Effector memory CD8-positive, alpha-beta T cell (primary cell): ENCODE measurements at regions not wholly inside any gene's neighbourhood (a gene's known extent, or its start where the extent isn't known, plus 50 kb on each side); places are given as distances from the start of the nearest gene placed in this dataset.
"Not testable (repeated sequence)": the region's sequence is repeated elsewhere in the genome, so short reads cannot be mapped to it uniquely, and the experiment has no call there.

Experiments
- ATAC-seq: fragments of 150-1000 bp; cut with Tn5 transposase; replicated peaks from 2 replicates; pipeline ENCODE4 v1.10.0; 2021; ENCODE audit warnings: mild to moderate bottlenecking, moderate library complexity
- DNase-seq, 3 experiments: peaks; one replicate each; pipeline ENCODE4 v3.0.0; 2021
- H3K27ac Mint-ChIP-seq, 2 donors: one replicate each; pipeline ENCODE4 v1.8.0; 2022; ENCODE audit warnings: mild to moderate bottlenecking in 2 of 2, mixed read lengths in 2 of 2, moderate library complexity in 2 of 2
- H3K27me3 Mint-ChIP-seq, 2 donors: one replicate each; pipeline ENCODE4 v1.8.0; 2022; ENCODE audit warnings: mixed read lengths in 2 of 2
- H3K36me3 Mint-ChIP-seq: one replicate; pipeline ENCODE4 v1.8.0; 2022; ENCODE audit warnings: mild to moderate bottlenecking, moderate library complexity, mixed read lengths; ENCODE audit not compliant: insufficient read depth
- H3K4me1 Mint-ChIP-seq, 2 donors: one replicate each; pipeline ENCODE4 v1.8.0; 2022; ENCODE audit warnings: low read depth in 2 of 2, mixed read lengths in 2 of 2
- H3K4me3 Mint-ChIP-seq, 2 donors: one replicate each; pipeline ENCODE4 v1.8.0; 2022; ENCODE audit warnings: mild to moderate bottlenecking in 2 of 2, mixed read lengths in 2 of 2, moderate library complexity in 2 of 2
- H3K9me3 Mint-ChIP-seq, 2 donors: one replicate each; pipeline ENCODE4 v1.8.0; 2022; ENCODE audit warnings: mixed read lengths in 2 of 2

DNA sequence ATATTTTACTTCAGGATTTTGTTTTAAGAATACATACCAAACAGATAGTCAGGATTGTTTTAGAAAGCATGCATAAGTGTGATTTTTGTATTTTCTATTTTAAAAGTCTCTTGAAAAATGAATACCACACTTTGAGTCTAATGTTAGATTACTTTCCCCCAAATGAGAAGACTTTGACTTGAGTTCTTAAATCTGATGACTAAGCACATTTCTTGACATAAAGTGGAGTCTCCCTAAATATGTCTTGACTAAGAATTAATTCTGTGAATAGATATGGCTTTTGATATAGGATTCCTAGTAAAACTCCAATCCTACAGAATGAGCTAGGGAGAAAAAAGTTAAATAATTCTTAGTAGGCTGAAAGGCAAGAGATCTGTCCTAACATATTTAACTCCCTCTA is 624.2 kb upstream of the SPRY2 start:
- H3K4me3 Mint-ChIP-seq, result no peak overlapping the region

DNA sequence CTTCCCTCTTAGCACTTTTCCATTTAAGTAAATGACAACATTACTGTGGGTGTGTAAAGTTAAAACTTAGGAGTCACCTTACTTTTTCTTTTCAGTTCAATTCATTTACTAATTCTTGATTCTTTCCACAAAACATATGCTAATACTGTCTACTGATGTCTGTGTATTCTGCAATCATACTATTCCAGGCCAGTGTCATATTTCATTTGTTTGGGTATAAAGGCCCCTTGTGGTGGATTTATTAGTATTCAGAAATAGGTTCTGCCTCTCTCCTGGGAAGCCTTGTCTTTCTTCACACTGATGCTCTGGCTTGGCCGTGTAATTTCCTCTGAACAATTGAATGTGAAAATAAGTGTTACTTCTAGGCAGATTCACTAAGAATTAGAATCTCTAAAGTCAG is 621.9 kb upstream of the SPRY2 start:
- Mint-ChIP-seq H3K27me3 (no peaks in the 10 kb centered on the region), H3K4me1 (no peaks in the 10 kb centered on the region), H3K9me3 (peaks cover 0 to 6% of the 10 kb centered on the region in 2 donors), H3K27ac (no peak overlapping the region), H3K4me3 (no peak overlapping the region), H3K36me3 (no peaks in the 10 kb centered on the region)
- DNase-seq (no peak), ATAC-seq (no peak)

More for the DNA sequence above, 624.2 kb upstream of the SPRY2 start:
- ATAC-seq (no peak), DNase-seq (no peak)
- H3K27ac Mint-ChIP-seq, result no peak overlapping the region
- H3K36me3 Mint-ChIP-seq, result no peaks in the 10 kb centered on the region
- no peaks in the 10 kb centered on the region for H3K4me1 Mint-ChIP-seq
- H3K9me3 Mint-ChIP-seq, result peaks cover 0 to 6% of the 10 kb centered on the region in 2 donors
- no peaks in the 10 kb centered on the region for H3K27me3 Mint-ChIP-seq

DNA sequence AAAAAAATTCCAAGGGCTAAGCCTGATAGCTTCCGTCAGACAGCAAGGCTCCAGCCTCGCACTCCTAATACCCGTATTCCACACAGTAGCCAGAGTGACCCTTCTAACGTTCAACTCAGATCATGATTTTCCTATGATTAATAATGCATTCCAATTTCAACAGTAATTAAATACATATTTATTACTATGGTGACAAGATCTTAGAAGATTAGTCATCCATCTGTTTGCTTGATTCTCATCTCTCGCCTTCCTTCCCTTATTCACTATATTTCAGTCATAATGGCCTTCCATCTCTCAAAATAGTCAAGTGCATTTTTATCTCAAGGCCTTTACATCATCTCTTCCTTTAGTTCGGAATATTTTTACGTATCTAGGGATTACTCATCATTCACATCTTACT is 621.2 kb upstream of the SPRY2 start:
- Mint-ChIP-seq H3K27me3 (no peaks in the 10 kb centered on the region), H3K4me1 (no peaks in the 10 kb centered on the region), H3K36me3 (no peaks in the 10 kb centered on the region), H3K9me3 (peaks cover 0 to 6% of the 10 kb centered on the region in 2 donors), H3K4me3 (no peak overlapping the region), H3K27ac (no peak overlapping the region)
- ATAC-seq (no peak), DNase-seq (no peak)

DNA sequence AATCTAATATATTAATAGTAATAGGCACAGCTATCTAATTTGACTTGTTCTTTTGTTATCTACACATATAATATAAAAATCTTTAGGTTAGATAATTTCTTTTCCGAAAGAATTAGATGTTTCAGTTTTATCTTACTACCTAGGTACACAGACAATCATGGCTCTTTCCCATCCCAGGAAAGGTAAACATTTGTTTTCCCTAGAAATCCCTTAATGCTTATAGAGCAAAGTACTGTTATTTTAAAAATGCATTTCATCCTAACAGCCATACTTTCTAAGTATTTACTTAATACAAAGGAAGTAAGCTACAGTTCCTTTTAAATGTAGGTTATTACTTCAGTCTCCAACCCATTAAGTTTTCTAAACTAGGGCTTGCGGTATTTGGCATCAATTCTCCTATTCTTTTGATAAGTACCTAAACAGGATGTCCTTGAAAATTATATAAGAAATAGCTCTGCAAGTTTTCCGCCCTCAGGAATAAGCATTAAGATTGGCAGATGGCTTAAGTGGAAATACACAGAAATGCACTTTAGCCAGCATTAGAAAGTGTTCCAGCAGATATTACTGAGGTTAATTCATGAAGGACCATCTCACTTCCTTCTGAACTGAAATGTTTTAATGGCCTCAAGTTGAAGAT is 616.2 kb upstream of the SPRY2 start:
- peaks cover 0 to 6% of the 10 kb centered on the region in 2 donors for H3K9me3 Mint-ChIP-seq

DNA sequence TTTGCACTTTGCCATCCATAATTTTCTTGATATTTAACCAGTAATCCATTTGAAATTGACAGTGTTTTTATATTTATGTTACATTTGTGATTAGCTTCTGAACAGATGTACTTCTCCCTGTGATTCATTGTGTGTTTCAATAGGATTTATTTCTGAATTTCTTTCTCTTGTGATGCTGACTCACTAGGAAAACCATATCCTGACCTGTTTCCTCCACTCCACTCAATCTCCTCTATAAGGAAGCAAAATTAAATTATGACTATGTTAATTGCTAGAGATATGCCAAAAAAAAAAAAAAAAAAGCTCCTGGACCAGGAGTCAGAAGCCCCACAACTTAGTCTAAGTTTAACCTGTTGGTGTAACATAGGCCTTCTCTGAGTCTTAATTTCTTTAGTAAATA is 614.6 kb upstream of the SPRY2 start:
- no peaks in the 10 kb centered on the region for H3K27me3 Mint-ChIP-seq
- no peak overlapping the region for H3K27ac Mint-ChIP-seq
- no peak overlapping the region for H3K4me3 Mint-ChIP-seq
- DNase-seq, result no peak
- no peak for ATAC-seq
- H3K9me3 Mint-ChIP-seq, result no peaks in the 10 kb centered on the region
- no peaks in the 10 kb centered on the region for H3K36me3 Mint-ChIP-seq
- H3K4me1 Mint-ChIP-seq, result no peaks in the 10 kb centered on the region

More for the DNA sequence above, 616.2 kb upstream of the SPRY2 start:
- no peak overlapping the region for H3K4me3 Mint-ChIP-seq
- DNase-seq, result no peak
- H3K4me1 Mint-ChIP-seq, result no peaks in the 10 kb centered on the region
- H3K36me3 Mint-ChIP-seq, result no peaks in the 10 kb centered on the region
- no peaks in the 10 kb centered on the region for H3K27me3 Mint-ChIP-seq
- H3K27ac Mint-ChIP-seq, result no peak overlapping the region
- no peak for ATAC-seq

DNA sequence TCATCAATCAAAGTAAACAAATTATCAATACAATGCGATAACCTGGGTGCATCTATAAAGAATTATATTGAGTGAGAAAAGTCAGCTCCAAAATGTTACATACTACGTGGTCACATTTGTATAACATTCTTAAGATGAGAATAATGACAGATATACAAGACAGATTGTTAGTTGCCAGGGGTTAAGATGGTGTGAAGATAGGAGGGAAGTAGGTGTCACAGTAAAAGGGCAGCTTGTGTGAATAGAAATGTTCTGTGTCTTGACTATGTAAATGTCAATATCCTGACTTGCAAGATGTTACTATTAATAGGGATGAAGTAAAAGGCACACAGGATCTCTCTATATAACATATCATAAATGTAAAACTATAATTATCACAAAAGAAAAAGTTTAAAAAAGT is 611.2 kb upstream of the SPRY2 start:
- no peak for DNase-seq
- no peak for ATAC-seq
- no peaks in the 10 kb centered on the region for H3K4me1 Mint-ChIP-seq
- no peak overlapping the region for H3K4me3 Mint-ChIP-seq
- no peaks in the 10 kb centered on the region for H3K27me3 Mint-ChIP-seq
- H3K9me3 Mint-ChIP-seq, result peaks cover 0 to 2% of the 10 kb centered on the region in 2 donors
- H3K36me3 Mint-ChIP-seq, result no peaks in the 10 kb centered on the region
- H3K27ac Mint-ChIP-seq, result no peak overlapping the region

DNA sequence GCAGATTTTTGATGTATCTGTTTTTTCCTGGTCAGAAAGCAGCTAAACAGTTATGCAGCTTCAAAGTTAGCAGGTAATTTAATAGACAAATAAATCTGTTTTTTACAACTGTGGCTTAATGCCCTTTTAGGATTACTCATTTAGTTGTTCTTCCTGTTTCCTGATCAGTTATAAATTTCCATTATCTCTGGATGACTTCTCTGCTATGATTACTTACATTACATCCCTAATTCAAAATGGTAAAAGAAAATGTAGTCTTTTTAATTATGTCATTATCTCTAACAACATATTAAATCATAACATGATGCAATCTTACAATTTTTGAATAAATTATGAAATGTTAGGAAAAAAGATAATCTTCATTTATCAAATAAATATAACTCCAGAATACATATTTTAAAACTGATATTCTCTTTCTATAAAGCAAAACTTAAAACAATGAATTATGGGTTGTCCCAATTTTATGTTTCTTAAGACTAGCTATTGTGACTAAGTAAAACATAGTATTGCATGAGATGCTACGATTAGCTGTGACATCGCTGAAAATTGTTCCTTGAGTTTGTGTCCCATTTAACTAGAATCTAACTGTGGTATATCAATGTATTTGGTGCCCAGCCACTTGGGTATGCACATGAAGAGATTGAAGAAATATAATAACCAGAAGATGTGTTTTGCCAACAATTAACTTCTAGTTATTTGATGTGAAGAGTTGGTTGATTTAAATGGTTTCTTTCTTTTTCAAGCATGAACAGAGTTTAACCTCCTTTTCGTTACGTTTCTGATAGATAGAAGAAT is 605.3 kb upstream of the SPRY2 start:
- Mint-ChIP-seq H3K9me3 (peaks cover 0 to 2% of the 10 kb centered on the region in 2 donors), H3K4me3 (no peak overlapping the region), H3K36me3 (no peaks in the 10 kb centered on the region), H3K4me1 (no peaks in the 10 kb centered on the region), H3K27ac (no peak overlapping the region), H3K27me3 (no peaks in the 10 kb centered on the region)
- ATAC-seq (no peak), DNase-seq (no peak)

DNA sequence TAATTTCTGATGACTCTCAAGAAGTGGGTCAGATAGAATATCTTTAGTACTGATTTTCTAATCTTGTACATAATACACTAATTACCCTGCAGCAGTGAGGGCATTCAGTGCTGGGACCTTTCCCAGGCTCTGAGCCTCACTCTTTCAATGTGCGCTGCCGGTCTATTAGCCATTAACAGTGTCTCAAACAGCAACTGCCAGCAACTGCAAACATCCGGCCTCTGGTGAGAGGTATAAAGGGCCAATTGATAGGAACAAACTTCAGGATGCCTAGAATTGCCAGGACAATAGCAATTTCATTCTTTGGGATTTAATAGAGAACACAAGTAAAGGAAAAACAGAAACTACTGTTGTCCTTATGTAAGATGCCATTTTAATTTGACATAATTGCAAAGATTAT is 604.4 kb upstream of the SPRY2 start:
- no peak overlapping the region for H3K4me3 Mint-ChIP-seq
- no peaks in the 10 kb centered on the region for H3K36me3 Mint-ChIP-seq
- peaks cover 0 to 2% of the 10 kb centered on the region in 2 donors for H3K9me3 Mint-ChIP-seq
- H3K4me1 Mint-ChIP-seq, result no peaks in the 10 kb centered on the region
- ATAC-seq (no peak), DNase-seq (no peak)
- no peak overlapping the region for H3K27ac Mint-ChIP-seq
- no peaks in the 10 kb centered on the region for H3K27me3 Mint-ChIP-seq

DNA sequence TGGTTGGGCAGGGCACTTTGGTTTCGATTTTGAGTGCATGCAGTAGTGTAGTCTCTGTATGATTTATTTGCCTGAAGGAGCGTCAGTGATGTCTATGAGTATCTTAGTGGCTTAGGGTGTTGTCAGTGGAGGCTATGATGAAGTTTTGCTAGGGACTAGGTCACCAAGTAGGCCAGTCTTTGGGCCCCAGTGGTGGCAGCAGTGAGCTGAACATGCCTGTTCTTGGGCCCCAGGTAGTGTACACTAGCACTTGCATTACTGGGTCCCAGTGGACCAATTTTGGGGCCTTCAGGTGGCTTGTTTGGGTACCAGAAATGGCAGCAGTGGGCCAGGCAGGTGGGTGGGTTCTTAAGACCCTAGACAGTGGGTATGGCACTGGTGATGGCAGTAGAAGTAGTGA is 598.7 kb upstream of the SPRY2 start:
- Mint-ChIP-seq H3K9me3 (no peaks in the 10 kb centered on the region), H3K36me3 (no peaks in the 10 kb centered on the region), H3K4me1 (no peaks in the 10 kb centered on the region), H3K4me3 (no peak overlapping the region), H3K27ac (no peak overlapping the region), H3K27me3 (no peaks in the 10 kb centered on the region)
- ATAC-seq (no peak), DNase-seq (no peak)

DNA sequence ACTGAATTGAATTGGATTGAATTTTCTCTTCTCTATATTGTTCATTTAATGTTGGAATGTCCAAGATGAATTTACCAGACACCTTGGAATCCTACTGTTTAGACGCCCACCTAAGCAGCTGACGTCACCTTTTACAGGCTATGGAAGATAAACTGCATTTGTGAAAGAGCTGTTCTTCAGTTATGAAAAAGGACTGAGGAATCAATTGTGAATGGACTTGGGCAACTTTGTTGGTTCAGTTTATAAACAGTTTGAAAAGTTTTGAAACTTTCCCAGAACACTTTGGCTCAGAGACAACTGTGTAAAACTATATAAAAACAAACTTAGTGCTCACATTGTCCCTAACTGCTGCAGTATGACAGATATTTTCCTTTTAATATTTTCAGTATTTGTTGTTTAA is 590.8 kb upstream of the SPRY2 start:
- no peaks in the 10 kb centered on the region for H3K4me1 Mint-ChIP-seq
- no peaks in the 10 kb centered on the region for H3K27me3 Mint-ChIP-seq
- no peak overlapping the region for H3K27ac Mint-ChIP-seq
- ATAC-seq (no peak), DNase-seq (no peak)
- no peaks in the 10 kb centered on the region for H3K9me3 Mint-ChIP-seq
- H3K36me3 Mint-ChIP-seq, result no peaks in the 10 kb centered on the region
- no peak overlapping the region for H3K4me3 Mint-ChIP-seq

DNA sequence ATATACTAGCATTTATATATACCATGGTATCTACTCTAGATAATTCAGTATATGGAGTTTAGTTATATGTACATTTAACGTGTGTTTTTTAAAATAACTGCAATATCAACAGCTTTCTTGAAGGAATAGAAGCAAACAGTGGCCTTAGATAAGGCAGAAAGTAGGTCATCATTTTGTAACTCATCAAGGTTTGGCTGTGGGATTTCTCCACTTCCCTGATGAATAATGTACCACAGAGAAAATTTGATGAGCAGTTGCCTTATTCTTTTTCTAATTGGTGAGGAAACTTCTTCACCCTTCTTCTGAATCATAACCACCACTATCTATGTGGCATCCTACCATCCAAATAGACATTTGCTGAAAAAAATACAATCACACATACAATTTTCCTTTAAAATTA is 590.2 kb upstream of the SPRY2 start:
- DNase-seq (no peak), ATAC-seq (no peak)
- Mint-ChIP-seq H3K4me1 (no peaks in the 10 kb centered on the region), H3K4me3 (no peak overlapping the region), H3K9me3 (no peaks in the 10 kb centered on the region), H3K36me3 (no peaks in the 10 kb centered on the region), H3K27ac (no peak overlapping the region), H3K27me3 (no peaks in the 10 kb centered on the region)

DNA sequence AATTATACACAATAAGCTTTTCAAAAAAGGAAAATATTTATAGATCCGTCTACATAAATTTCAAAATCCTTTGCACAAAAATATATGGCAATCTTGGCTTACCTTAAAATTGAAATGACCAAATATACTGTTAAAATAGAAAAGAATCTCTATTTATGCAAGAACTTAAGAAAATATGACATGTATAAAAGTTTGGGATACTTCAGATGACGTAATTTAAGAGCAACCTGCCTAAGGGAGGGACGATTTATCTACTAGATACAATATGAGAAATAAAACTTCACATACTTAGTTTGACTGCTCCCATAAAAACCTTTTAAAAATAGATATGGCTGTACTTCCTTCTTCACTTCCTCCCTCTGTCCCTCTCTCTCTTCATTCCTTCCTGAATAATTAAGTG is 587.3 kb upstream of the SPRY2 start:
- ATAC-seq (no peak), DNase-seq (no peak)
- no peaks in the 10 kb centered on the region for H3K36me3 Mint-ChIP-seq
- no peak overlapping the region for H3K27ac Mint-ChIP-seq
- H3K9me3 Mint-ChIP-seq, result no peaks in the 10 kb centered on the region
- no peak overlapping the region for H3K4me3 Mint-ChIP-seq
- H3K27me3 Mint-ChIP-seq, result no peaks in the 10 kb centered on the region
- no peaks in the 10 kb centered on the region for H3K4me1 Mint-ChIP-seq

DNA sequence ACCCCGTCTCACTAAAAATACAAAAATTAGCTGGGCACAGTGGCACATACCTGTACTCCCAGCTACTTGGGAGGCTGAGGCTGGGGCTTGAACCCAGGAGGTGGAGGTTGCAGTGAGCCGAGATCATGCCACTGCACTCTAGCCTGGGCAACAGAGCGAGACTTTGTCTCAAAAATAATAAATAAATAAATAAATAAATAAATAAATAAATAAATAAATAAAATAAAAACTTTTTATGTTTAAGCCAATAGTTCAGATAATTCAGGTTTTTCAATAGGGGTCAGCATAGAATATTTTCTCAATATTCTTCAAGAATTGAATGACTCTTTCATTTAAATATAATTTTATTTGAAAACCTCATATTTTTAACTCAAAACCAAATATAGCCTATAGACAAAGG is 585.1 kb upstream of the SPRY2 start:
- not testable (repeated sequence) for H3K36me3 Mint-ChIP-seq, H3K27ac Mint-ChIP-seq, H3K4me1 Mint-ChIP-seq, H3K27me3 Mint-ChIP-seq, ATAC-seq, H3K9me3 Mint-ChIP-seq, DNase-seq, H3K4me3 Mint-ChIP-seq

DNA sequence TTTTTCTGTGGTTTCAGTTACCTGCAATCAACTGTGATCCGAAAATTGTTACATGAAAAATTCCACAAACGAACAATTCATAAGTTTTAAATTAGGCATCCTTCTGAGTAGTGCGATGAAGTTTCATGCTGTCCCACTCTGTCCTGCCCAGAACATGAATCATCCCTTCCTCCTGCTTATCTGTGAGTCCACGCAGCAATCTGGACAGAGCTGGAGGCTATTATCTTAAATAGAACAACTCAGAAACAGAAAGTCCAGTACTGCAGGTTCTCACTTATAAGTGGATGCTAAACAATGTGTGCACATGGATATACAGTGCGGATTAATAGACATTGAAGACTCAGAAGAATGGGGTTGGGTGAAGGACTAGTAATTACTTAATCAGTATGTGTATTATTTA is 583.7 kb upstream of the SPRY2 start:
- Mint-ChIP-seq H3K9me3 (no peaks in the 10 kb centered on the region), H3K27ac (no peak overlapping the region), H3K4me3 (no peak overlapping the region), H3K27me3 (no peaks in the 10 kb centered on the region), H3K4me1 (no peaks in the 10 kb centered on the region), H3K36me3 (no peaks in the 10 kb centered on the region)
- no peak for ATAC-seq
- no peak for DNase-seq
